CD4-positive, alpha-beta T cell (primary cell): ENCODE measurements at regions not wholly inside any gene's neighbourhood (a gene's known extent, or its start where the extent isn't known, plus 50 kb on each side); places are given as distances from the start of the nearest gene placed in this dataset.

Experiments
- ATAC-seq: fragments of 200-7000 bp; cut with Tn5 transposase; one replicate; pipeline ENCODE4 v1.10.0; 2022; ENCODE audit warnings: mild to moderate bottlenecking; ENCODE audit not compliant: poor library complexity
- CTCF ChIA-PET: fragments of 350-600 bp; sonication (Branson Sonifier 250); formaldehyde crosslinking; loops from one replicate; lab custom pipeline; 2021; ENCODE audit warnings: antibody characterized with exemption, inconsistent platforms; lab: Charles Lee
- POLR2A ChIA-PET: fragments of 350-600 bp; sonication (Branson Sonifier 250); formaldehyde crosslinking; loops from one replicate; lab custom pipeline; 2021; ENCODE audit warnings: antibody characterized with exemption, inconsistent platforms; lab: Charles Lee
- DNase-seq, 14 experiments: peaks; one replicate each; pipeline ENCODE4 v3.0.0-alpha.2; 2013 to 2020; ENCODE audit warnings: mixed read lengths in 2 of 14
- H3K27ac ChIP-seq, 2 donors: one replicate each; pipeline versions ENCODE4 v1.5.1 to v1.7.0; 2013; ENCODE audit warnings: low read length in 2 of 2, low read depth in 1 of 2, mild to moderate bottlenecking in 1 of 2
- H3K27me3 ChIP-seq, 2 experiments: 1 replicate in 1 of 2; 2 replicates in 1 of 2; pipeline versions ENCODE4 v1.6.1 to v1.7.0; 2013; ENCODE audit warnings: low read length in 2 of 2, control low read depth in 1 of 2, mild to moderate bottlenecking in 1 of 2, moderate library complexity in 1 of 2; ENCODE audit not compliant: insufficient read depth in 2 of 2, control insufficient read depth in 1 of 2
- H3K36me3 ChIP-seq: one replicate; pipeline ENCODE4 v1.6.1; 2013; ENCODE audit warnings: low read length, control low read depth; ENCODE audit not compliant: insufficient read depth
- H3K4me1 ChIP-seq: one replicate; pipeline ENCODE4 v1.6.1; 2013; ENCODE audit warnings: low read length, control low read depth; ENCODE audit not compliant: insufficient read depth
- H3K4me3 ChIP-seq: one replicate; pipeline ENCODE4 v1.5.1; 2013; ENCODE audit warnings: mild to moderate bottlenecking, low read length, moderate library complexity
- H3K9me3 ChIP-seq, 2 experiments: 1 replicate in 1 of 2; 2 replicates in 1 of 2; pipeline versions ENCODE4 v1.6.1 to v1.7.0; 2013; ENCODE audit warnings: low read length in 2 of 2, mild to moderate bottlenecking in 2 of 2, control low read depth in 1 of 2, moderate library complexity in 1 of 2; ENCODE audit not compliant: control insufficient read depth in 1 of 2, insufficient read depth in 1 of 2
- H3K27ac Mint-ChIP-seq: one replicate; pipeline ENCODE4 v1.8.0; 2020; ENCODE audit warnings: mixed read lengths
- H3K27me3 Mint-ChIP-seq: one replicate; pipeline ENCODE4 v1.8.0; 2021; ENCODE audit warnings: mixed read lengths
- H3K36me3 Mint-ChIP-seq: one replicate; pipeline ENCODE4 v1.8.0; 2021; ENCODE audit warnings: low read depth, mixed read lengths
- H3K4me1 Mint-ChIP-seq: one replicate; pipeline ENCODE4 v1.8.0; 2021; ENCODE audit warnings: low read depth, mixed read lengths
- H3K4me3 Mint-ChIP-seq: one replicate; pipeline ENCODE4 v1.8.0; 2020; ENCODE audit warnings: mild to moderate bottlenecking, mixed read lengths
- H3K9me3 Mint-ChIP-seq: one replicate; pipeline ENCODE4 v1.8.0; 2020; ENCODE audit warnings: mixed read lengths
- CTCF ChIP-seq: fragments of 200-600 bp; IDR thresholded peaks from one replicate; pipeline ENCODE4 v1.8.0; 2022; ENCODE audit warnings: antibody characterized with exemption, mild to moderate bottlenecking
- intact Hi-C, 2 experiments: fragments of 100-400 bp; cut with DNase I in 1 of 2; cut with micrococcal nuclease in 1 of 2; formaldehyde crosslinking; loops; one replicate each; pipeline versions ENCODE4 v1.15.1 to v1.9.0; 2023 to 2025; cut with DNase I, micrococcal nuclease

GRCh38 chr6:156268849-156269248, 508.3 kb upstream of the ARID1B start:
- POLR2A ChIA-PET: interaction anchor here (1.5 to 2.9 kb wide), 3 partner anchors 13 to 127 kb away, joined by 4 to 22 read pairs (median 7); no protein-coding TSS in a partner anchor
- intact Hi-C loops: loop anchor here in 1 of 2 experiments (2.0 kb wide), 1 partner anchor 128 kb away; no protein-coding TSS in a partner anchor
- no peak for TF ChIP-seq CTCF
- no peak overlapping the region for H3K4me3 ChIP-seq
- H3K36me3 ChIP-seq: no peaks in the 10 kb centered on the region
- H3K36me3 Mint-ChIP-seq: peaks cover 5% of the 10 kb centered on the region
- peak overlapping the region; percentile 74 for H3K27ac Mint-ChIP-seq
- no peaks in the 10 kb centered on the region for H3K9me3 ChIP-seq
- CTCF ChIA-PET: interaction anchor here (1.1 kb wide), 1 partner anchor 135 kb away, joined by 3 read pairs; no protein-coding TSS in a partner anchor
- ATAC-seq: no peak
- peak overlapping the region; percentile 76 for H3K4me3 Mint-ChIP-seq
- H3K4me1 Mint-ChIP-seq: peaks cover 27% of the 10 kb centered on the region
- no peaks in the 10 kb centered on the region for H3K4me1 ChIP-seq
- H3K27me3 Mint-ChIP-seq: no peaks in the 10 kb centered on the region
- no peaks in the 10 kb centered on the region for H3K27me3 ChIP-seq
- no peak overlapping the region for H3K27ac ChIP-seq
- no peak for DNase-seq
- H3K9me3 Mint-ChIP-seq: no peaks in the 10 kb centered on the region

- peaks cover 11% of the 10 kb centered on the region for H3K4me1 Mint-ChIP-seq
- no peaks in the 10 kb centered on the region for H3K9me3 ChIP-seq
- ATAC-seq (no peak), DNase-seq (no peak)
- no peak overlapping the region for H3K4me3 Mint-ChIP-seq
- H3K27me3 Mint-ChIP-seq: no peaks in the 10 kb centered on the region
- H3K4me1 ChIP-seq: no peaks in the 10 kb centered on the region
- no peak overlapping the region for H3K27ac ChIP-seq
- no peak for TF ChIP-seq CTCF
- H3K4me3 ChIP-seq: no peak overlapping the region
- intact Hi-C loops: no loop called here
- H3K9me3 Mint-ChIP-seq: no peaks in the 10 kb centered on the region
- H3K36me3 ChIP-seq: no peaks in the 10 kb centered on the region
- H3K27me3 ChIP-seq: no peaks in the 10 kb centered on the region
- peaks cover 5% of the 10 kb centered on the region for H3K36me3 Mint-ChIP-seq
- H3K27ac Mint-ChIP-seq: no peak overlapping the region
- ChIA-PET POLR2A (no interaction called here), CTCF (no interaction called here)
These were observed 515.2 kb upstream of the ARID1B start for GRCh38 chr6:156262014-156262413.

GRCh38 chr6:156260815-156261214, 516.4 kb upstream of the ARID1B start:
- H3K27ac ChIP-seq: no peak overlapping the region
- POLR2A ChIA-PET: no interaction called here
- TF ChIP-seq CTCF: no peak
- Mint-ChIP-seq H3K4me3 (no peak overlapping the region), H3K36me3 (peaks cover 5% of the 10 kb centered on the region), H3K4me1 (peaks cover 7% of the 10 kb centered on the region), H3K27ac (no peak overlapping the region), H3K27me3 (no peaks in the 10 kb centered on the region), H3K9me3 (no peaks in the 10 kb centered on the region)
- no peaks in the 10 kb centered on the region for H3K4me1 ChIP-seq
- ATAC-seq: no peak
- no peak overlapping the region for H3K4me3 ChIP-seq
- no peak for DNase-seq
- H3K9me3 ChIP-seq: no peaks in the 10 kb centered on the region
- CTCF ChIA-PET: interaction anchor here (0.8 kb wide), 1 partner anchor 9 kb away, joined by 3 read pairs; no protein-coding TSS in a partner anchor
- intact Hi-C loops: no loop called here
- no peaks in the 10 kb centered on the region for H3K36me3 ChIP-seq
- H3K27me3 ChIP-seq: no peaks in the 10 kb centered on the region
